ENCODE measurements at regions not wholly inside any gene's neighbourhood (a gene's known extent, or its start where the extent isn't known, plus 50 kb on each side); places are given as distances from the start of the nearest gene placed in this dataset.

- DNase-seq (ENCODE audit: low spot score in 2 of 2) = no peak
- Histone ChIP-seq H3K27ac (no peak overlapping the region), H3K36me3 (no peaks in the 10 kb centered on the region), H3K4me3 (no peak overlapping the region), H3K9me3 (no peaks in the 10 kb centered on the region), H3K27me3 (no peaks in the 10 kb centered on the region), H3K4me1 (no peaks in the 10 kb centered on the region)
- 75% methylated on average over 1 of the region's 1 CpG for WGBS
- TF ChIP-seq EP300 (IDR thresholded peaks at IDR 0.05) = no peak
- no peak for TF ChIP-seq POLR2A (IDR thresholded peaks at IDR 0.05)
- no peak for TF ChIP-seq POLR2AphosphoS5 (IDR thresholded peaks at IDR 0.05)
- no peak for TF ChIP-seq CTCF (IDR thresholded peaks at IDR 0.05)
Measured at GRCh38 chrX:150050387-150050786, 112.1 kb upstream of the EOLA2 start.

- Histone ChIP-seq H3K27me3 (no peaks in the 10 kb centered on the region), H3K4me1 (no peaks in the 10 kb centered on the region), H3K9me3 (no peaks in the 10 kb centered on the region), H3K36me3 (no peaks in the 10 kb centered on the region), H3K27ac (no peak overlapping the region), H3K4me3 (no peak overlapping the region)
- TF ChIP-seq EP300 (IDR thresholded peaks at IDR 0.05) (no peak), POLR2A (IDR thresholded peaks at IDR 0.05) (no peak)
- 43% methylated on average over 2 of the region's 2 CpGs for WGBS
- no peak for DNase-seq (ENCODE audit: low spot score in 2 of 2)
Measured at GRCh38 chrX:150051096-150051495, 112.8 kb upstream of the EOLA2 start.

- no peaks in the 10 kb centered on the region for H3K4me1 ChIP-seq
- DNase-seq (ENCODE audit: low spot score in 2 of 2) = no peak
- no peaks in the 10 kb centered on the region for H3K36me3 ChIP-seq
- no peak overlapping the region for H3K27ac ChIP-seq
- no peaks in the 10 kb centered on the region for H3K9me3 ChIP-seq
- no peak overlapping the region for H3K4me3 ChIP-seq
- 86% methylated on average over 1 of the region's 1 CpG for WGBS
- TF ChIP-seq CTCF (IDR thresholded peaks at IDR 0.05) (no peak), POLR2A (IDR thresholded peaks at IDR 0.05) (no peak), POLR2AphosphoS5 (IDR thresholded peaks at IDR 0.05) (no peak), EP300 (IDR thresholded peaks at IDR 0.05) (no peak)
- H3K27me3 ChIP-seq = no peaks in the 10 kb centered on the region
Measured at GRCh38 chrX:150052226-150052625, 113.9 kb upstream of the EOLA2 start.

GRCh38 chrX:150058728-150059127 is 120.4 kb upstream of the EOLA2 start:
- H3K36me3 ChIP-seq = no peaks in the 10 kb centered on the region
- no peak for TF ChIP-seq POLR2A (IDR thresholded peaks at IDR 0.05)
- TF ChIP-seq POLR2AphosphoS5 (IDR thresholded peaks at IDR 0.05) = no peak
- TF ChIP-seq EP300 (IDR thresholded peaks at IDR 0.05) = no peak
- TF ChIP-seq CTCF (IDR thresholded peaks at IDR 0.05) = no peak

GRCh38 chrX:150060406-150060805 is 122.1 kb upstream of the EOLA2 start:
- Histone ChIP-seq H3K36me3 (no peaks in the 10 kb centered on the region), H3K9me3 (no peaks in the 10 kb centered on the region), H3K4me3 (no peak overlapping the region), H3K4me1 (no peaks in the 10 kb centered on the region), H3K27me3 (no peaks in the 10 kb centered on the region), H3K27ac (no peak overlapping the region)
- no peak for TF ChIP-seq EP300 (IDR thresholded peaks at IDR 0.05)
- TF ChIP-seq POLR2A (IDR thresholded peaks at IDR 0.05) = no peak
- no peak for TF ChIP-seq POLR2AphosphoS5 (IDR thresholded peaks at IDR 0.05)
- TF ChIP-seq CTCF (IDR thresholded peaks at IDR 0.05) = no peak
- DNase-seq (ENCODE audit: low spot score in 2 of 2) = no peak
- 93% methylated on average over 7 of the region's 7 CpGs for WGBS

More at GRCh38 chrX:150058728-150059127, 120.4 kb upstream of the EOLA2 start:
- Histone ChIP-seq H3K9me3 (no peaks in the 10 kb centered on the region), H3K4me3 (no peak overlapping the region), H3K27me3 (no peaks in the 10 kb centered on the region), H3K4me1 (no peaks in the 10 kb centered on the region), H3K27ac (no peak overlapping the region)
- DNase-seq (ENCODE audit: low spot score in 2 of 2) = no peak
- 97% methylated on average over 1 of the region's 1 CpG for WGBS
